ENCODE measurements at regions not wholly inside any gene's neighbourhood (a gene's known extent, or its start where the extent isn't known, plus 50 kb on each side); places are given as distances from the start of the nearest gene placed in this dataset.
A peak's percentile ranks its signal among the peaks of the same experiment; 100 is the strongest.

DNA sequence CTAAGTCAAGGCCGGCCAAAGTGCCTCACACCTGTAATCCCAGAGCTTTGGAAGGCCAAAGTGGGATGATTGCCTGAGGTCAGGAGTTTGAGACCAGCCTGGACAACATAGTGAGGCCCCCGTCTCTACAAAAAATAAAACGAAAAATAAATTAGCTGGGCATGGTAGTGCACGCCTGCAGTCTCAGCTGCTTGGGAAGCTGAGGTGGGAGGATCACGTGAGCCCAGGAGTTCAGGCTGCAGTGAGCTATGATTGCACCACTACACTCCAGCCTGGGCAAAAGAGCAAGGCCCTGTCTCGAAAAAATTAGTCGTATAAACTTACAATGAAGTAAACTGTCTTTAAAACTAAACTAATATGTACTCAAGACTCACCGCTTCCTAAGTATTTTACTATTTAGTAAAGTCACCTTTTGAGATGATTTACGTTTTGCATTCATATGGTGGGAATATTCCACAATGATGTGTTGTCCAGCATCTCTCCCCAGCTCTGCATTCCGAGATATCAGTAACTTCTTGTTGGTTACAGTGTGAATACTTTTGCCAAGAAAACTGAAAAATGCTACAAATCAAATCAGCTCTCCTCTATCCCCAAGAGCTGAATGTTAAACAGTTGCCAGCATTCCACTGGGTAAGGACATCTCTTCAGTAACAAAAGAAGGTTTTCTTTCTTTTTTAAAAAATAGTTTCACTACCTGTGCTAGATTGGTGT, 84.9 kb upstream of the C21orf91 start:
- Histone ChIP-seq H3K36me3 (ENCODE audit: control insufficient read depth in 4 of 4, insufficient read depth in 4 of 4, low read length in 4 of 4) (no peaks in the 10 kb centered on the region), H3K4me3 (no peak overlapping the region), H3K27me3 (ENCODE audit: control insufficient read depth in 3 of 3, insufficient read depth in 3 of 3, low read length in 2 of 3) (no peaks in the 10 kb centered on the region), H3K9ac (ENCODE audit: insufficient read depth in 1 of 2, low read length in 2 of 2) (no peak overlapping the region), H3K9me3 (ENCODE audit: control insufficient read depth in 4 of 4, insufficient read depth in 3 of 4, low read length in 3 of 4) (no peaks in the 10 kb centered on the region), H3K4me1 (ENCODE audit: control insufficient read depth in 5 of 5, insufficient read depth in 5 of 5, low read length in 5 of 5) (peaks cover 0 to 9% (median 0%) of the 10 kb centered on the region in 5 donors), H3K27ac (ENCODE audit: low read depth in 1 of 2, low read length in 1 of 2) (no peak overlapping the region)
- no peak for ATAC-seq (ENCODE audit: insufficient read depth, low FRiP score)
- WGBS, 2 donors = 84 to 85% methylated on average over 10 of the region's 10 CpGs
- DNase-seq = peak in 1 of 3 donors; percentile 31
- TF ChIP-seq CTCF (IDR thresholded peaks at IDR 0.05; ENCODE audit: control extremely low read depth, extremely low read depth) = no peak

- H3K9me3 ChIP-seq (ENCODE audit: control insufficient read depth in 4 of 4, insufficient read depth in 3 of 4, low read length in 3 of 4) = no peaks in the 10 kb centered on the region
- no peaks in the 10 kb centered on the region for H3K36me3 ChIP-seq (ENCODE audit: control insufficient read depth in 4 of 4, insufficient read depth in 4 of 4, low read length in 4 of 4)
- DNase-seq = peak in 2 of 3 donors; percentile 61 to 70
- H3K27me3 ChIP-seq (ENCODE audit: control insufficient read depth in 3 of 3, insufficient read depth in 3 of 3, low read length in 2 of 3) = no peaks in the 10 kb centered on the region
- H3K27ac ChIP-seq (ENCODE audit: low read depth in 1 of 2, low read length in 1 of 2) = no peak overlapping the region
- H3K4me1 ChIP-seq (ENCODE audit: control insufficient read depth in 5 of 5, insufficient read depth in 5 of 5, low read length in 5 of 5) = peaks cover 0 to 9% (median 0%) of the 10 kb centered on the region in 5 donors
- no peak overlapping the region for H3K9ac ChIP-seq (ENCODE audit: insufficient read depth in 1 of 2, low read length in 2 of 2)
- TF ChIP-seq CTCF (IDR thresholded peaks at IDR 0.05; ENCODE audit: control extremely low read depth, extremely low read depth) = peak; percentile 10
- no peak overlapping the region for H3K4me3 ChIP-seq
- no peak for ATAC-seq (ENCODE audit: insufficient read depth, low FRiP score)
- WGBS, 2 donors = 56 to 65% methylated on average over 4 of the region's 4 CpGs
Measured at GRCh38 chr21:17903029-17903806, 84.1 kb upstream of the C21orf91 start.

GRCh38 chr21:17901458-17902079, 82.4 kb upstream of the C21orf91 start:
- DNase-seq (no peak), ATAC-seq (ENCODE audit: insufficient read depth, low FRiP score) (no peak)
- no peak overlapping the region for H3K27ac ChIP-seq (ENCODE audit: low read depth in 1 of 2, low read length in 1 of 2)
- H3K4me1 ChIP-seq (ENCODE audit: control insufficient read depth in 5 of 5, insufficient read depth in 5 of 5, low read length in 5 of 5) = peaks cover 0 to 9% (median 0%) of the 10 kb centered on the region in 5 donors
- H3K9me3 ChIP-seq (ENCODE audit: control insufficient read depth in 4 of 4, insufficient read depth in 3 of 4, low read length in 3 of 4) = no peaks in the 10 kb centered on the region
- no peak for TF ChIP-seq CTCF (IDR thresholded peaks at IDR 0.05; ENCODE audit: control extremely low read depth, extremely low read depth)
- no peaks in the 10 kb centered on the region for H3K36me3 ChIP-seq (ENCODE audit: control insufficient read depth in 4 of 4, insufficient read depth in 4 of 4, low read length in 4 of 4)
- no peaks in the 10 kb centered on the region for H3K27me3 ChIP-seq (ENCODE audit: control insufficient read depth in 3 of 3, insufficient read depth in 3 of 3, low read length in 2 of 3)
- 76 to 83% methylated on average over 10 of the region's 10 CpGs for WGBS, 2 donors
- no peak overlapping the region for H3K4me3 ChIP-seq
- no peak overlapping the region for H3K9ac ChIP-seq (ENCODE audit: insufficient read depth in 1 of 2, low read length in 2 of 2)
